NCI-H2227 treated with DMSO at 0.1 percent for 48 hours (cell line): ENCODE measurements at regions not wholly inside any gene's neighbourhood (a gene's known extent, or its start where the extent isn't known, plus 50 kb on each side); places are given as distances from the start of the nearest gene placed in this dataset.

Experiments
- DNase-seq: peaks from one replicate; lab custom pipeline; 2025; lab: John Stamatoyannopoulos, UW

DNA sequence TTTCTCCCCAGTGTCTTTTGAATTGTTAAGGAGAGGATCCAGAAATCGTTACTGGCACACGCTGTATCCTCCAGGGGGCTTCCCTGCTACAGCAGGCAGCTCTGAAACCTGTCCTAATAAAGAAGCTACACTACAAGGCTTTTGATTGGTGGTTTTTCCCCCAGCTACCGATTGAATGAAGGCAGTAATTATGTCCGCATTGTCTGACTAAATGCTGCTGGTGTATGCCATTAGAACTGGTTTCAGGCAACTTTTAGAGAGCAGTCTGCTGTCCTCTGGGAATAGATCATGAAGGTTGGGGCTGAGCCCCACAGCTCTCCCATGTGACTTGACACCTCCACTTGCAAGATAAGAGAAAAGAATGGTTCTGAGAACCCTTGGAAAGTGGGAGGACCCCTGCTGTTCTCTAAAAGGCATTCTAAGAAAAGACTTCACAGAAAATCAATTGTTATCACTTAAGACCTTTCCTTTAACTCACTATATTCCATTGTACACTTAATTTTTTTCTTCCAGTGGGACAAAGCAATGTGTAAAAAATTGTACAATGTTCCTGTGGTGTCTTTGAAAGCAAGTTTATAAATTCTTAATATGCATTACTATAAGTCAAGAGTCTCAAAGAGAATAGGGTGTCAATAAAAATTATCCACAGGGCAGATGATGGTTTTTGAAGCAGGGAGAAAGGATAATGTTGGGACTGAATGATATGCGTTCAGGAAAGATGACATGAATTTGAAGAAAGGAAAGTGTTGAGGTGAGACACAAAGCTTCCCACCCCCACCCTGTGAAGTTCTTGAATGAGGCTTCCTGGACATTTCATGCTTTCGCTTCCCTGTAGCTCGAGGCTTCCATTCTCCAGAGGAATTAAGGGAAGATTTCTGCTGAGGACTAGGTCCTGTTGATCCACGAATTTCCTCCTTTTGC is 53.0 kb upstream of the DAZL start:
- peak; percentile 69 for DNase-seq

DNA sequence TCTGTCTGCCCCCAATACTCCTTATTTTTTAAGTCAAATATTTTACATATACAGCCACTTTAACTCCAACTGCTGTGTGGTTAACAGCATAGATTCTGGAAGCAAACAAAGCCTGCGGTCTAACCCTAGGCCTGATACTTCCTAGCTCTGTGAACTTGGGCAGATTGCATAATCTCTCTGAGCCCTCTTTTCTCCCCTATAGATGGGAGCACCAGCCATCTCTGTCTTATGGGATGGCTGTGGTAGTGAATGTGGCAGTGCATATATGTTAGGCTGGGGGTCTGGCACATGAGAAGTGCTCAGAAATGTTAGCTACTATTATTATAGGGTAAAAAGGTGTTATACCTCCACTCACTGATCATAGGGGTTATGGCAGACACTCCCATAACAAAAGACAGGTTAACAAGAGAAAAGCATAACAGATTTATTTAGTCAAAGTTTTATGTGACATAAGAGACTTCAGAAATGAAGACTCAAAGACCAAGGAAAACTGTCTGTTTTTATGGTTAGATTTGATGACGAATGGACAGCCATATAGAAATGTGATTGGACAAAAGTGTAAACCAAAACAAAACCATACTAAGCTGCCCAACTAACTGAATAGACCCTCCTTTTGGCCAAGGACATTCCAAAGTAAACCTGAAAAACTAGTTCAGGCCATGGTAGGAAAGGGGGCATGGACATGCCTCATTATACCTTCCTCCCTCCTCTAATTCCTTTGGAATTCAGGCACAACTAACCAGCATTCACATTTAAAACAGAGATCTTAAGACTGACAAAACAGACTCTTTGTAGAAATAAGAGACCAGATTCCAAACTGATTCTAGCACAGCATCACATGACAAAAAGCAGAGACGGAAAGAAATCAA is 53.9 kb upstream of the DAZL start:
- DNase-seq = no peak

DNA sequence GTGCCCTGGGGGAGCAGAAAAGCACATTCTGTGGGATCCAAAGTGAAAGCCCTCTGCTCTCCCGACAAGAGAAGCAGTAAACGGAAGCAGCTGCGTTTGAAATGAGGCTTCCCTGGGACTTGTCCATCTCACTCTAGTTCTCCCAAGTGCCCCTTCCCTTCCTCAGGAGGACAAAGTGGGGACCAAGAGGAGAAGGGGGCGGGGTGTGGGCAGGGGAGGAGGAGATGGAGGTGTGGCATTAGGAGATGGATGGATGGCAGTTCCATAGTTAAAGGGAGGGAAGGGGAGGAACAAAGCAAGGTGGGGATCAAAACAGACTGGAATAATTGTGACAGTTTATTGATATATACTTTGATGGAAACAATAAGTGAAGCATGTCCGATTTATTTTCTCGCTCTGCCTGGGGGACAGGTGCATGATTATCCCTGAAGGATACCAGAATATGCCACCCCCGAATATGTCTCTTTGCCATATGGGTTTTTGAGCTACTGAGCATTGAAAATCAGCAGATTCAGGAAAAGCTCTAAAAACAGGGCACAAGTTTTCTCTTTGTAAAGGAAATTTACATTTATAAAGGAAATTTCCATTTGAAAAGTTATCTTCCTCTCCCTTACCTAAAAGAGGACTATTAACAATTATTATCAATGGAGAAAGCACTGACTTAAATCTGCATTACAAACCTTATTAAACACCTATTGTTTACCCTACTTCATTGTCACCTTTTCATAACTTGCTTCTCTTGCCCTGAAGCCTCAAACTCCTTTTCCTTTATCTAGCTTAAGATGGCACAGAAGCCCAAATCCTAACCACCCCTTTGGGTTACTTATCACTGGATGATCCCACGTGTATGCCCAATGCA is 58.9 kb upstream of the DAZL start:
- no peak for DNase-seq

DNA sequence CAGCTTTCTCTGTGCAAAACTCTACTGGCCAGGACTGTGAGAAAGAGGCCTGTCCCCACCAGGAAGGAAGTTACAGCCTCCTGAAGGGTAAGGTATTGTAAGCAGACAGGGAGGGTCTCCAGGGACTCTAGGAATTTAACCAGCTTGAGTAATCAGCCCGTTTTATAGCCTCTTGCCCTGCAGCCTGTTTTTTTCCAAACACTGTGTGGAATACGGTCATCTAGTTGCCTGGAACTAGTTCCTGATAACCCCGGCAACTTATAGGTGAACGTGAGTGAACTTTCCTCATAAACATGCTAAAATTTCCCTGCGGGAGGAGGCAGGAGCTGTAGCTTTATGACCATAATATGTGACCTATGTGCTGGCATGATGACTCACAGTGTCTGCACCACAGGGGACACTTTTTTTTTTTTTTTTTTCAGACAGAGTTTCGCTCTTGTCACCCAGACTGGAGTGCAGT is 60.1 kb upstream of the DAZL start:
- DNase-seq = no peak

DNA sequence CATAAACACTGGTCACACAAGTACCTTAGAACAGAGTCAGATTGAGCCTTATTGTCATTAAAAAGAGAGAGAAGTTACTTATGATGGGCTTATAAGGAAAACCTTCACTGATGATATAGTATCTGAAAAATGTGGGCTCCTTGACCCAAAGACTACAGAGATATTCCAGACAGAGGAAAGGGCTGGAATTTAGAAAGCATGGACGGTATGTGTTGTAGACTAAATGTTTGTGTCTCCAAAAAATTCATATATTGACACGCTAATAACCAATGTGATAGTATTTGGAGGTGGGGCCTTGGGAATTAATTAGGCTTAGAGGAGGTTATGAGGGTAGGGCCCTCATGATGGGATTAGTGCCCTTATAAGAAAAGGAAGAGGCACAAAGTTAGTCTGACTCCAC is 61.0 kb upstream of the DAZL start:
- no peak for DNase-seq

DNA sequence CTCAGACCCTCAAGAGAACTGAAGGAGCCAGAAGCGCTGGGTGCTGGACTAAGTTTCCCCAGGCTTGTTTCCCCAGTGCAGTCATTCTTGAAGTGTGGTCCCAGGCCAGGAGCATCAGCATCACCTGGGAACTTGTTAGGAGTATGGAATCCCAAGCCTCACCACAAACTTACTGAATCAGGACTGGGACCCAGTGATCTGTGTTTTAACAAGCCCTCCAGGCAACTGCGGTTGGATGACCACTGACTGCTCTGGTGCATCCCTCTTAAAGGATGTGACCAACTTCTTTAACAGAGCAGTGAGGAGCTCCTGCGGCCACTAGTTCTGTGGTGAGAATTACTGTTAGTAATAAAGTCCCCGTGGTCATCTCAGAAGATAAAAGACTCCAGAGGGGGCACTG is 62.4 kb upstream of the DAZL start:
- DNase-seq = no peak

DNA sequence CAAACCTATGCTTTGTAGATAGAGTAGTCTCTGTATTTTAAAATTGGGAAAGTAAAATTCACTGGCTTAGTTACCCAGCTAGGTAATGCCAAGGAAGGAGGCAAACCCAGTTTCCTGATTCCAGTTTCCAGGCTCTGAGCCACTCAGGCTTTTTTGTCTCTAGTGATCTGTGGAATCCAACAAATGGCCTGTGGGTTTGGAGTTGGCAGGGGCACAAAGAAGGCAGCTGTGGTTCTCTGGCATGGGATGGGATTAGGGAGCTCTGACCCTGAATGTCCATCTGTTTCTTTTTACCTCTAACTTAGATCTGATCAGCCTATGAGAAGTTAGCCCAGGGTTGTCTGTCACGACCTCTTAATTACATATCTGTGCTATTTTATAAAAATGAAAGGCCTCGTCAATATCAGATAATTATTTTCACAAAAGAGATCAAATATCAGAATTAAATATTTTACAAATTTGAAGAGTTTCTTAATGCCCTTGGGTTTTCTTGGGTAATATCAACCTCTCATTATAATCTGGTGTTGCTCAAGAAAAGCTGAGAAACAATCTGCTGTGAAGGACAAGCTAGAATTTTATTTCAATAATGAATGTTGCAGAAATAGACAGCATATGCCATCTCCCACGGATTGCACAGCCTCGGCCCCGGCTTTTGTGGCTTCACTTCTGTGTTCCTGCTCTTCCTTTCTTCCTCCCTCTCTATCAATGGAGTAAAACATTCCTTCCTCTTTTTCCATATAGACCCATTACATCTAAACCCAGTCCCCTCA is 63.7 kb upstream of the DAZL start:
- no peak for DNase-seq

DNA sequence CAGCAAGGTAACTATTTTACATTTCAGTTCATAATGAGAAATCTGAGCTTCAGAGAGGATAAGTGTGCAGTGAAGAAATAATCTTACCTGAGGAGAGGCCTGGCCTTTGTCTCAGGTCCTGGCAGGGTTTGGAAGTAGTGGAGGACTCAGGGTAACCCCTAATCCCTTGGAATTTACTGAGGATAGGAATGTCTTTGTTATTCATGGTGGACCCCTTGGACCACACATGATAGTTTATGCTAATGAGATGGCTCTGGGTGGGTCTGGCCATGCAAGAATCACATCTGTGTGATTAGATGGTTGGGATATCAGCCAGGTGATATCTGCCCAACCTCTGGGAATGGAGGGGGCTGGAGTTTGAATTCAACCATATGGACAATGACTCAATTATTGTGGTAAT is 65.0 kb upstream of the DAZL start:
- DNase-seq = no peak

DNA sequence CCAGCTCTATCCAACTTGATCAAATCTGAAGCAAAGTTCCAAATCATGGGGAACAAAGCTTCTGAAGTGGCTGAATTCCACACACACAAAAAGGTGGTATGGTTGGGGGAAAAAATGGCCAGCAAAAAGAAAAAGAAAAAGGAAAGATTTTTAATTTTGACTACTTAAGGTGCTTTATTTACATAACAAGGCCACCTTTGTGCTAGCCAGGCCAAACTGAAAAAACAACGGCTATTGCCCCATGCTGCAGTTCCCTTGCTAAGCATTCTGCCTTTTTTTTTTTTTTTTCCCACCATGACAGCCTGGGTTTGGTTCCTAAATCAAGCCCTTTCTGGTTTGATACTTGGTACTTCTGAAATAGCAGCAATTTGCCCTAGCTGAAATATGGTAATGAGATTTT is 66.5 kb upstream of the DAZL start:
- no peak for DNase-seq

DNA sequence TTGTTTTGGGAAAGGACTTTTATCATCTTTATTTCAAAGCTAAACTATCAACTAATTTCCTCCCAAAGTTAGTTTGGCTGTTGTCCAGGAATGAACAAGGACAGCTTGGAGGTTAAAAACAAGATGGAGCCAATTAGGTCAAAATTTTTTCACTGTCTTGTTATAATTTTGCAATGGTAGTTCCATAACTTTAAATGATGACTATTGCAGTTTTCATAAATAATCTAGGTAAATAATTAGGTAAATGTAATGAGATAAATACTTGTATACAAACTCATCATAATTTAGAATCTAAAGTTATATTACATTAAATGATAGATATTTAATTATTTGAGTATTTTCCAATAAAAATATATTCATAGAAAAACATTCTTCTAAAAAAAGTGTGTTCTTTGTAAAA is 68.3 kb upstream of the DAZL start:
- DNase-seq = no peak

DNA sequence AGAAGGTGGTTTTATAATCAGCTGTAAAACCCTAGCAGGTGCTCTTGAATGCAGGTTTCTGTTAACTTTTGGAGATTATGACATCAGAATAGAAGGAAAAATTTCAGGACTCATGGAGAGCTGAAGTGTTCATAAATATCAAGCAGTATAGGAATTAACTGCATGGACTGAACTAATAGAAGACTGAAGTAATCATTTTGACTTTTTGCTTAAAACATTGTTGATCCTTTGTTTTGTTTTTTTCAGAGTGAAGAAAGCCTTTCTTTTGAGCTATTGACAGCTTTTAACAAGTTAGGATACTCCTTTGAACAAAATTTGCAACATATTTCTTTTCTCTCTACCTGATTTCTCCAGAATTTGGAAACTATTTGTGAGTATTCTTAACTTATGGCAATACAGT is 70.6 kb upstream of the DAZL start:
- DNase-seq = no peak

DNA sequence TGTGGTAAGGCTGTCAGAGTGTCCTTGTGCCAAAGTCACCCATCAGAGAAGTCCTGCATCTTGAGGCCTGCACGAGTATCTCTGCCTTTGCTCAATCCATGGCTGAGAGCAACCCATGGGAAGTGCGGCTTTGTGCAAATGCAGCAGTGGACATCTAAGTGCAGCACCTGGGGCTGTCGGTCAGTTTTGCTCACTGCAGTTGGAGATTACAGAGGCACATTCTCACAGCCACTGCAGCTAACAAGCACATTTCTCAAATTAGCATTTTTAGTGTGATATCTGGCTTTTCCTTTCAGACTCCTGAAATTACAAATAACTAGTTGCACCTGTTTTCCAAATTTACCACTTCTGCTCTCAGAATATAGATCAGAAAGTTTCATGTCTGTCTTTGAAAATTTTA is 81.5 kb upstream of the DAZL start:
- no peak for DNase-seq

DNA sequence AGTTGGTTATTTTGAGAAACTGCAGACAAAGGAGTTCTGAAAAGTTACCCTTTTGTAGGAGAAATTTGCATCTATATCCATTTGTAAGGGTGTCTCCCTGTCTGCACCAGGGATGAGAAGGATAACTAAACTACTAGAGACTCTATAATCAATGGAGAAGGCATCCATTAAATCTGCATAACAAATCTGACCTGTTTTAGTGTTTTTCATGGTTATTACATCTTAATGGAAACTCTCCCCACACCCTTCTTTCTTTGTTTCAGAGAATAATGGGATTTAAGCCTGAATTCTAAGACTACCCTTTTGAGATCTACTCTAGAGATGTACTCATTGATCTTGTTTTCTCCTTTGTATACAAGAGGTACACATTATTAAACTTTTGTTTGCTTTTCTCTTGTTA is 82.0 kb upstream of the DAZL start:
- DNase-seq = no peak

DNA sequence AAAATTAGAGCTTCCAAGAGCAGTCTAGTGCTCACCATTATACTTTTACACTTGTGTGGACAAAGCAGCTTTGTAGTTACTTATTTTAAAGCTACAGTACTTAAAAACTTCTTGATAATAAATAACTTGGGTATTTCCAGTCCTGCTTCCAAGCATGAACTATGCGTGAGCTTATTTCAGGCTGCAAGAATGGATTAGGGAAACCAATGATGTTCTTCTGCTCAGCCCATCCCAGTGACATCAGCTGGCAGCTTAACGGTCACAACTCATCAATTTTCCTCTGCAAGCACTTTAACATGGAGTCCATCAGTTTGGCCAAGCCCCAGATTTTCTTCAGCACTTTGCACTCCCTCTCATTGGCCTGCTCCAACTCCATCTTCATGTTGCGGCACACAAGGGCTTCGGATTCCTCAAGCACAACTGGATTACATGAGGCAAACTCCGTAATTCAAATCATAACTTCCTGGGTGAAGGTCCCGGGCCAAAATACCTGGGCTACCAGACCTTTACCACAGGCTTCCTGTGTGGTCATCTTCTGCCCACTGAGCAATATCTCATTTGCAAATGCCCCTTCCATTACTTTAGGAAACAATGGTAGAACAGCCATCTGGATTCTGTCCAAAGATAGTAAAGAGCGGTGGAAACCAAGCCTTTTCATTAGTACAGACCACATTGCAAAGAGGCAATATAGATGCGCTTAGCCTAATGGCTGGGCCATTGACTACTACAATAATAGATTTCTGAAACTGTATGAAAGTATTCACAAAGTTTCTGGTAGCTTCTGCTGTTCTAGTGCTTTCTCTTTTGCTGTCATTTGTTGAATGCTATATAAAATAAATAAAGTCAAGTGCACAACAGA is 87.5 kb upstream of the DAZL start:
- DNase-seq = no peak

DNA sequence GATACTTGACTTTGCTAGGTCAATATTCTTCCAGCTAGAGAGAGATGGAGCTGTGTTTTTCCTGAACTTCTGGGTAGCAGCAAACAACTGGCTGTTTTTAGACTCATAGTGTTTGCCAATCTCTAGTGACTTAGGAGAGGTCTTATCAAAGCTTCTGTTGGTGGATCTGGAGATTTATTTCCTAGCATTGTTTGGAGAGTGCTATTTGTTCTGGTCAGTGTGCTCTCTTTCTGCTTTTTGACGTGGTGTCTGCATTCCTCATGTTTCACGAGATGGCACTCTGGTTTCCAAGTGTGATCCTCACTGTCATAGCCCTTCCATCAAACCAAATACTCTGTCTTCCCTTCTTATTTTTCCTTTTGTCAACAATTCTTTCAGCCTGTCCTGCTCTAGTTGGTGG is 88.6 kb upstream of the DAZL start:
- DNase-seq = no peak

DNA sequence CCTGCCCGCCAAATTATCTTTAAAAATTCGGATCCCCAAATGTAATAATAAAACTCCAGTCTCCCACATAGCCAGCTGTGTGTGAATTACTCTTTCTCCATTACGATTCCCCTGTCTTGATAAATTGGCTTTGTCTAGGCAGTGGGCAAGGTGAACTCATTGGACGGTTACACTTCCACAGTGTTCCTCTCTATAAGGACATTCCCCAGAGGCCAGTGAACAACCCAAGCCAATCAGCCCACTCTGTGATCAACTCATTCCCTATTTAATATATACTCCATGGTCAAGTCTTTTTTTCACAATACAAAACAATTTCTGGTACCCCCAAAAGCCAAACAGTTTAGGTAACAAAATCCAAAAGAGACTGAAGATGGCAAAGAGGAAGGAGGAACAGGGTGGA is 90.5 kb upstream of the DAZL start:
- DNase-seq = no peak

DNA sequence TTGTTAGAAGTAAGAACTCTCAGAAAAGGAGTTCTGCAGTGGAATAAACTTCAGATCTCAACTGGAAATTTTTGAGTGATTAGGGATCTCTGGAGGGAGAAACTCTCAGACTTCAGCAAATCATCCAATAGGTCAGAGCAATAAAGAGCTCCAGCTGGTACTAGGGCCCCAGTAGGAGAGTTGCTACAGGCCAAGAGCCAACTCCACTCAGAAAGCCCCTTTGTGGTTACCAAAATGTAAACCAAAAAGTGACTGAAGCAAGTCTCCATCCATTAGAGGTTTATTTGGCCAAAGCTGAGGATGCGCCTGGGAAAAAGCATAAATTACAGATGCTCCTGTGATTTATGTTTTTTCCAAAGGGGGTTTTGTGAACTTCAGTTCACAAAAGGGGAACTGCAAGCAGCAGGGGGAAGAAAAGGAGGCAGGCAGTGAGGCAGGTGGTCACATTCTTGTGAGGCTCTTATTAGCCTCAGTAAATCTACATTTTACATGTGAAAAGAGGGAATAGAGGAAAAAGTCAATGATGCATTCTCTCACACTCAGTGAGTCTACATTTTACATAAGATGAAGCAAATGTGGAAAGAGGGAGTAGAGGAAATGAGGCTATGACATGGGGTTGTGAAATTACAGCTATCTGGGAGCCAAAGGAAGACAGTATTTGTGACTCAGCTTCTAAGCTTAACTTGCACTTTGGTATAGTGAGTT is 92.4 kb upstream of the DAZL start:
- no peak for DNase-seq

DNA sequence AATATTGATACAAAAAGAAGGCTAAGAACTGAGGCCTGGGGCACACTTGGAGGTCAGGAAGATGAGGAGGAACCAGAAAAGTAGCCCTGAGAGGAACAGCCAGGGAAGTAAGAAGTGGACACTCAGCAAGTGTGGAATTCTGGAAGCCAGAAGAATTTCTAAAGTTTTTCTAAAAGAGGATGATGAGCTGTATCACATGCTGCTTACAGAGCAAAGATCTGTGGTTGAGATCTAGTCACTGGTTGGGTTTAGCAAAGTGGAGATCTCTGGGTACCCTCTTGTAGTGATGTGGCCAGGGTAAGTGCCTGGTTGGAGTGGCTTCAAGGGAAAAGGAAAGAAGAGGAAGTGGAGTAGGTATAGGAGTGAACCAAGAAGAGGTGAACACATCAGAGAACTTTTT is 95.4 kb upstream of the DAZL start:
- DNase-seq = no peak

DNA sequence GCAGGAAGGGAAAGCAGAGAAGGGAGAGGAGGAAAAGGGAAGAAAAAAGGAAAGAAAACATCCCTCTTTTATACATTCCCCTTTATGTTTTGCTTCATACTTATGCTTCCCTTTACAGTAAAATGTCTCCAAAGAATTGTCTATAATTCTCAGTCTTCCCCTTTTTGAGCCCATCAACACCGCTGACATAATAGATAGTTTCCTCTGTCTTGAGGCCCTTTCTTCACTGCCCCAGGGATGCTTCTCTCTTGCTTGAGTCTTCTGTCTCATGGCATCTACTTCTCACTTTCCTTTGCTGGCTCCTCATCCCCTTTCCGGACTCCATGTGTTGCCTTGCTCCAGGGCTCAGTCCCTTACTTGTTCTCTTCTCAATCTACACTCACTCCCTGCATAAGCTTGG is 99.7 kb upstream of the DAZL start:
- no peak for DNase-seq

DNA sequence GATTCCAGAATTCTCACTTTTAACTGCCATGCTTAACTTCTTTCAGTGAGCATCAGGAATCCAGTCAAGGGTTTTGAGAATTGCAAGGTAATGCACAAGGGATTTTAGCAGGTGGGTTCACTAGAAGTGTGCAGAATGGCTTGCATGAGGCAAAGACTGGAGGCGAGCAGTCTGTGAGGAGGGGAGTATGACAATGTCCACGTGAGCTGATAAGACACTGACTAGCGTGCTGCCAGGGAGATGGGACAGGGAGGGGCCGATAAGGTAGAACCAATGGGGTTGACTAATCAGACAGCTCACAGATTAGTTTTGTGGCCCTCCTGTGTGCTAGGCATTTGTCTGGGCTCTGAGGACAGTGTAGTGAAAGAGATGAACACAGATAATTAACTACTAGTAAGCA is 102.0 kb upstream of the DAZL start:
- no peak for DNase-seq
